WTC11 (cell line): ENCODE measurements at regions not wholly inside any gene's neighbourhood (a gene's known extent, or its start where the extent isn't known, plus 50 kb on each side); places are given as distances from the start of the nearest gene placed in this dataset.
A peak's percentile ranks its signal among the peaks of the same experiment; 100 is the strongest.

Source experiments
- ATAC-seq: fragments of 200-7000 bp; cut with Tn5 transposase; 2 replicates; pipeline ENCODE4 v1.10.0; 2021; ENCODE audit warnings: mild to moderate bottlenecking, moderate library complexity
- CTCF ChIA-PET: fragments of 300-600 bp; sonication (Branson Sonifier 250); formaldehyde crosslinking; loops from one replicate; lab custom pipeline; 2021; ENCODE audit warnings: antibody characterized with exemption; lab: Charles Lee
- POLR2A ChIA-PET: fragments of 350-600 bp; sonication (Branson Sonifier 250); formaldehyde crosslinking; loops from one replicate; lab custom pipeline; 2021; ENCODE audit warnings: antibody characterized with exemption; lab: Charles Lee
- DNase-seq: peaks from one replicate; pipeline ENCODE4 v3.0.0; 2021; ENCODE audit warnings: low spot score
- H3K27ac Mint-ChIP-seq: 2 replicates; pipeline ENCODE4 v1.8.0; 2021; ENCODE audit warnings: mixed read lengths
- H3K27me3 Mint-ChIP-seq: 2 replicates; pipeline ENCODE4 v1.8.0; 2021; ENCODE audit warnings: low read depth, mild to moderate bottlenecking, moderate library complexity, mixed read lengths
- H3K36me3 Mint-ChIP-seq: 2 replicates; pipeline ENCODE4 v1.8.0; 2021; ENCODE audit warnings: mixed read lengths
- H3K4me1 Mint-ChIP-seq: 2 replicates; pipeline ENCODE4 v1.8.0; 2022; ENCODE audit warnings: mixed read lengths
- H3K4me3 Mint-ChIP-seq: 2 replicates; pipeline ENCODE4 v1.8.0; 2021; ENCODE audit warnings: mild to moderate bottlenecking, moderate library complexity, mixed read lengths
- H3K9me3 Mint-ChIP-seq: 2 replicates; pipeline ENCODE4 v1.8.0; 2021; ENCODE audit warnings: mixed read lengths
- ARID4B ChIP-seq: sonication (generic); formaldehyde crosslinking; IDR thresholded peaks from 2 replicates; pipeline ENCODE4 v1.8.0; 2023; ENCODE audit warnings: missing genetic modification reagents, mild to moderate bottlenecking, borderline replicate concordance
- CREB1 ChIP-seq: sonication (generic); formaldehyde crosslinking; IDR thresholded peaks from 2 replicates; pipeline ENCODE4 v1.8.0; 2023; ENCODE audit warnings: mild to moderate bottlenecking, missing genetic modification reagents
- CTCF ChIP-seq: fragments of 200-600 bp; IDR thresholded peaks from 2 replicates; pipeline ENCODE4 v1.8.0; 2022; ENCODE audit warnings: antibody characterized with exemption
- EMX1 ChIP-seq: fragments of 250-450 bp; sonication (Bioruptor Pico); IDR thresholded peaks from 2 replicates; pipeline ENCODE4 v1.8.0; 2021; ENCODE audit warnings: mild to moderate bottlenecking
- ETV6 ChIP-seq: sonication (generic); formaldehyde crosslinking; IDR thresholded peaks from 2 replicates; pipeline ENCODE4 v1.8.1; 2022; ENCODE audit warnings: mild to moderate bottlenecking, missing genetic modification reagents
- FOXK1 ChIP-seq: sonication (generic); formaldehyde crosslinking; IDR thresholded peaks from 2 replicates; pipeline ENCODE4 v1.8.0; 2022; ENCODE audit warnings: mild to moderate bottlenecking, moderate library complexity, missing genetic modification reagents
- GABPB1 ChIP-seq: sonication (generic); formaldehyde crosslinking; IDR thresholded peaks from 2 replicates; pipeline ENCODE4 v1.8.1; 2023; ENCODE audit warnings: mild to moderate bottlenecking, missing genetic modification reagents
- GRHL2 ChIP-seq: fragments of 250-450 bp; sonication (Bioruptor Pico); IDR thresholded peaks from 2 replicates; pipeline ENCODE4 v1.8.0; 2022; ENCODE audit warnings: mild to moderate bottlenecking, moderate library complexity; ENCODE audit not compliant: insufficient replicate concordance, severe bottlenecking
- GTF2I ChIP-seq: fragments of 250-450 bp; sonication (Bioruptor Pico); conservative IDR thresholded peaks from 2 replicates; pipeline ENCODE4 v1.4.0; 2021; ENCODE audit warnings: mild to moderate bottlenecking
- NFE2L1 ChIP-seq: sonication (generic); formaldehyde crosslinking; IDR thresholded peaks from 2 replicates; pipeline ENCODE4 v1.8.1; 2023; ENCODE audit warnings: missing genetic modification reagents
- OVOL2 ChIP-seq: fragments of 250-450 bp; sonication (Bioruptor Pico); IDR thresholded peaks from 2 replicates; pipeline ENCODE4 v1.9.0; 2021; ENCODE audit warnings: mild to moderate bottlenecking, borderline replicate concordance
- SMAD4 ChIP-seq: sonication (generic); formaldehyde crosslinking; IDR thresholded peaks from 2 replicates; pipeline ENCODE4 v1.8.0; 2022; ENCODE audit warnings: mild to moderate bottlenecking, missing genetic modification reagents
- ZNF232 ChIP-seq: sonication (generic); formaldehyde crosslinking; IDR thresholded peaks from 2 replicates; pipeline ENCODE4 v1.8.0; 2022; ENCODE audit warnings: mild to moderate bottlenecking, missing genetic modification reagents
- ZNF263 ChIP-seq: sonication (generic); formaldehyde crosslinking; IDR thresholded peaks from 2 replicates; pipeline ENCODE4 v1.8.1; 2022; ENCODE audit warnings: low read depth, mild to moderate bottlenecking, moderate library complexity, missing genetic modification reagents
- ZNF317 ChIP-seq: sonication (generic); formaldehyde crosslinking; IDR thresholded peaks from 2 replicates; pipeline ENCODE4 v1.8.1; 2023; ENCODE audit warnings: low read depth, mild to moderate bottlenecking, moderate library complexity, missing genetic modification reagents, borderline replicate concordance
- ZNF671 ChIP-seq: fragments of 250-450 bp; sonication (Bioruptor Pico); IDR thresholded peaks from 2 replicates; pipeline ENCODE4 v1.8.0; 2021; ENCODE audit warnings: mild to moderate bottlenecking
- TF ChIP-seq, protein P1 (sequence below): sonication (generic); formaldehyde crosslinking; IDR thresholded peaks from 2 replicates; pipeline ENCODE4 v1.8.1; 2023; ENCODE audit warnings: mild to moderate bottlenecking, missing genetic modification reagents, moderate library complexity
- TF ChIP-seq, protein P2 (sequence below): sonication (generic); formaldehyde crosslinking; IDR thresholded peaks from 2 replicates; pipeline ENCODE4 v1.8.0; 2022; ENCODE audit warnings: missing genetic modification reagents

DNA sequence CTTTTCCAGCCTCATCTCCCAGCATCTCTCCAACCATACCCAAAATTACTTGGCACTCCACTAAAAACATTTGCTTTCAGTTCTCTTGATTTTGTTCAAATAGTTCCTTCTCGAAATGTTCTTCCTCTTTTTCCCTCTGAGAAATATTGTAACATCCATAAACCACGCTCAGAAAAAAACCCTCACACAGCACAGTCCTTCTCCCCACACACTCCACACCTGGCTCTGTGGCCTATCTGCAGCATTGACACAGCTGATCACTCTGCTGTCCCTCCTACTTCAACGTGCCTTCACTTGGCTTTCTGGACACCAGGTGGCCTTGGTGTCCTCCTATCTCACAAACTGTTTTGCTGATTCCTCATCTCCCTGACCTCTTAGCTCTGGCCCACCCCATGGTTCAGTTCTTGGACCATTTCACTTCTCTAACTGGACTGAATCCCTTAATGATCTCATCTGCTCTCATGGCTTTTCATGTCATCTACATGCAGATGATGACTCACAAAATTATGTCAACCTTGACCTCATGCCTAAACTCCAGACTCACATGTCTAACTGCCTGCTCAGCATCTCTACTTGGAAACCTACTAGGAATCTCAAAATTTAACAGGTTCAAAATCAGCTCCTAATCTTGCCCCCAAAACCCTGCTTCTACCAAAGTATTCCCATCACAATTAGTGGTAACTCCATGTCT is 93.3 kb downstream of the TRIM42 start:
- no peak overlapping the region for H3K4me3 Mint-ChIP-seq
- H3K4me1 Mint-ChIP-seq, result no peaks in the 10 kb centered on the region
- POLR2A ChIA-PET, result no interaction called here
- no peaks in the 10 kb centered on the region for H3K27me3 Mint-ChIP-seq
- DNase-seq (no peak), ATAC-seq (no peak)
- peaks cover 9% of the 10 kb centered on the region for H3K36me3 Mint-ChIP-seq
- H3K9me3 Mint-ChIP-seq, result peaks cover 26% of the 10 kb centered on the region
- CTCF ChIA-PET, result no interaction called here
- H3K27ac Mint-ChIP-seq, result no peak overlapping the region
- TF ChIP-seq GTF2I (CRISPR knock-in tag) (no peak), ZNF317 (CRISPR knock-in tag) (0 out of 2 replicates have a peak, but pooled peaks have one; percentile 30)

DNA sequence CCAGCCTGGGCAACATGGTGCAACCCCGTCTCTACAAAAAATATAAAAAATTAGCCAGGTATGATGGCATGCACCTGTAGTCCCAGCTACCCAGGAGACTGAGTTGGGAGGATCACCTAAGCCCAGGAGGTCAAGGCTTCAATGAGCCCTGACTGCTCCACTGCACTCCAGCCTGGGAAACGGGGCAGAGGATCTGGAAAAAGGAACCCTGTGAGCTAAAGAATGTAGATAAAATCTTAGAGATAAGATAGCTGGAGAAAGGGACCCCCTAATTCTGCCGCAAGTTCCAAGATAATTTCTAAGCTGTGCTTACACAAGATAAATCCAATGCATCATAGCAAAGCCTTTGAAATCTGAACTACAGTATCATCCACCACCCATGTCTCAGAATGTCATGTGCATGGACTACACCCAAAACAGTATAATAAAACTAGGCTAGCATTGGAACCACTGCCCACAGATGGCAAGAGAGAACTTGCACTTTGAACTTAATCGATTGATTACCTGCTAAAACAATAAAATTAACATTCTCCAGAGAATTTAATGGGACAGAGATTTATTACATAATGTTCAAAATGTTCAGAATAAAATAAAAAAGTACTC is 99.9 kb downstream of the TRIM42 start:
- H3K4me3 Mint-ChIP-seq, result no peak overlapping the region
- ATAC-seq, result no peak
- no peak for TF ChIP-seq ZNF263 (CRISPR knock-in tag)
- TF ChIP-seq OVOL2 (CRISPR knock-in tag), result no peak
- no peak for TF ChIP-seq CREB1 (CRISPR knock-in tag)
- TF ChIP-seq, protein P1, sequence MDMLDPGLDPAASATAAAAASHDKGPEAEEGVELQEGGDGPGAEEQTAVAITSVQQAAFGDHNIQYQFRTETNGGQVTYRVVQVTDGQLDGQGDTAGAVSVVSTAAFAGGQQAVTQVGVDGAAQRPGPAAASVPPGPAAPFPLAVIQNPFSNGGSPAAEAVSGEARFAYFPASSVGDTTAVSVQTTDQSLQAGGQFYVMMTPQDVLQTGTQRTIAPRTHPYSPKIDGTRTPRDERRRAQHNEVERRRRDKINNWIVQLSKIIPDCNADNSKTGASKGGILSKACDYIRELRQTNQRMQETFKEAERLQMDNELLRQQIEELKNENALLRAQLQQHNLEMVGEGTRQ (CRISPR knock-in tag), result no peak
- no peak for TF ChIP-seq EMX1 (CRISPR knock-in tag)
- TF ChIP-seq, all 79 proteins: peak for 0
- ChIA-PET CTCF (no interaction called here), POLR2A (no interaction called here)
- no peaks in the 10 kb centered on the region for H3K27me3 Mint-ChIP-seq
- DNase-seq, result no peak
- H3K9me3 Mint-ChIP-seq, result peaks cover 26% of the 10 kb centered on the region
- H3K27ac Mint-ChIP-seq, result no peak overlapping the region
- peaks cover 15% of the 10 kb centered on the region for H3K36me3 Mint-ChIP-seq
- H3K4me1 Mint-ChIP-seq, result no peaks in the 10 kb centered on the region; the same call in 1 of the 2 replicates

- ATAC-seq (no peak), DNase-seq (no peak)
- Mint-ChIP-seq H3K27me3 (no peaks in the 10 kb centered on the region), H3K9me3 (peaks cover 19% of the 10 kb centered on the region), H3K4me1 (peaks cover 26% of the 10 kb centered on the region), H3K4me3 (no peak overlapping the region), H3K27ac (no peak overlapping the region), H3K36me3 (peaks cover 17% of the 10 kb centered on the region)
- CTCF ChIA-PET, result no interaction called here
- POLR2A ChIA-PET, result no interaction called here
- no peak for TF ChIP-seq FOXK1 (CRISPR knock-in tag)
These were observed 113.5 kb downstream of the TRIM42 start for GRCh38 chr3:140791368-140791767.

GRCh38 chr3:140794507-140794906 is 116.6 kb downstream of the TRIM42 start:
- Mint-ChIP-seq H3K4me1 (peaks cover 26% of the 10 kb centered on the region), H3K27ac (peak overlapping the region; percentile 78; the same call in 1 of the 2 replicates), H3K9me3 (peaks cover 39% of the 10 kb centered on the region), H3K36me3 (peaks cover 21% of the 10 kb centered on the region), H3K27me3 (no peaks in the 10 kb centered on the region; the same call in 1 of the 2 replicates), H3K4me3 (no peak overlapping the region)
- ATAC-seq (peak; percentile 82), DNase-seq (no peak)
- POLR2A ChIA-PET, result interaction anchor here (0.6 kb wide), 1 partner anchor 666 kb away, joined by 3 read pairs; no protein-coding TSS in a partner anchor
- CTCF ChIA-PET, result no interaction called here
- no peak for TF ChIP-seq SMAD4 (CRISPR knock-in tag)
- no peak for TF ChIP-seq GRHL2 (CRISPR knock-in tag)
- TF ChIP-seq ETV6, result no peak
- TF ChIP-seq NFE2L1, result no peak
- TF ChIP-seq CTCF, result no peak
- TF ChIP-seq ZNF671 (CRISPR knock-in tag), result no peak
- no peak for TF ChIP-seq ZNF232 (CRISPR knock-in tag)
- TF ChIP-seq CREB1 (CRISPR knock-in tag), result no peak
- no peak for TF ChIP-seq GABPB1 (CRISPR knock-in tag)
- TF ChIP-seq, protein P2, sequence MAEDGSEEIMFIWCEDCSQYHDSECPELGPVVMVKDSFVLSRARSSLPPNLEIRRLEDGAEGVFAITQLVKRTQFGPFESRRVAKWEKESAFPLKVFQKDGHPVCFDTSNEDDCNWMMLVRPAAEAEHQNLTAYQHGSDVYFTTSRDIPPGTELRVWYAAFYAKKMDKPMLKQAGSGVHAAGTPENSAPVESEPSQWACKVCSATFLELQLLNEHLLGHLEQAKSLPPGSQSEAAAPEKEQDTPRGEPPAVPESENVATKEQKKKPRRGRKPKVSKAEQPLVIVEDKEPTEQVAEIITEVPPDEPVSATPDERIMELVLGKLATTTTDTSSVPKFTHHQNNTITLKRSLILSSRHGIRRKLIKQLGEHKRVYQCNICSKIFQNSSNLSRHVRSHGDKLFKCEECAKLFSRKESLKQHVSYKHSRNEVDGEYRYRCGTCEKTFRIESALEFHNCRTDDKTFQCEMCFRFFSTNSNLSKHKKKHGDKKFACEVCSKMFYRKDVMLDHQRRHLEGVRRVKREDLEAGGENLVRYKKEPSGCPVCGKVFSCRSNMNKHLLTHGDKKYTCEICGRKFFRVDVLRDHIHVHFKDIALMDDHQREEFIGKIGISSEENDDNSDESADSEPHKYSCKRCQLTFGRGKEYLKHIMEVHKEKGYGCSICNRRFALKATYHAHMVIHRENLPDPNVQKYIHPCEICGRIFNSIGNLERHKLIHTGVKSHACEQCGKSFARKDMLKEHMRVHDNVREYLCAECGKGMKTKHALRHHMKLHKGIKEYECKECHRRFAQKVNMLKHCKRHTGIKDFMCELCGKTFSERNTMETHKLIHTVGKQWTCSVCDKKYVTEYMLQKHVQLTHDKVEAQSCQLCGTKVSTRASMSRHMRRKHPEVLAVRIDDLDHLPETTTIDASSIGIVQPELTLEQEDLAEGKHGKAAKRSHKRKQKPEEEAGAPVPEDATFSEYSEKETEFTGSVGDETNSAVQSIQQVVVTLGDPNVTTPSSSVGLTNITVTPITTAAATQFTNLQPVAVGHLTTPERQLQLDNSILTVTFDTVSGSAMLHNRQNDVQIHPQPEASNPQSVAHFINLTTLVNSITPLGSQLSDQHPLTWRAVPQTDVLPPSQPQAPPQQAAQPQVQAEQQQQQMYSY (CRISPR knock-in tag), result no peak
- no peak for TF ChIP-seq ZNF263 (CRISPR knock-in tag)
- TF ChIP-seq ARID4B (CRISPR knock-in tag), result no peak
